ENCODE measurements at regions not wholly inside any gene's neighbourhood (a gene's known extent, or its start where the extent isn't known, plus 50 kb on each side); places are given as distances from the start of the nearest gene placed in this dataset.

- Histone ChIP-seq H3K27ac (no peak overlapping the region), H3K4me1 (no peaks in the 10 kb centered on the region)
Measured at GRCh38 chr2:138444411-138444810, 57.2 kb upstream of the SPOPL start.

GRCh38 chr2:138445227-138445626, 56.3 kb upstream of the SPOPL start:
- Histone ChIP-seq H3K27ac (no peak overlapping the region), H3K9me3 (no peaks in the 10 kb centered on the region), H3K4me1 (no peaks in the 10 kb centered on the region), H3K27me3 (no peaks in the 10 kb centered on the region), H3K4me3 (no peak overlapping the region), H3K36me3 (no peaks in the 10 kb centered on the region)
- TF ChIP-seq CTCF (IDR thresholded peaks at IDR 0.05) (no peak), POLR2A (IDR thresholded peaks at IDR 0.05) (no peak)
- no peak for DNase-seq

More at GRCh38 chr2:138444411-138444810, 57.2 kb upstream of the SPOPL start:
- no peak overlapping the region for H3K4me3 ChIP-seq
- H3K27me3 ChIP-seq = no peaks in the 10 kb centered on the region
- no peaks in the 10 kb centered on the region for H3K36me3 ChIP-seq
- TF ChIP-seq CTCF (IDR thresholded peaks at IDR 0.05) = no peak
- TF ChIP-seq POLR2A (IDR thresholded peaks at IDR 0.05) = no peak
- no peaks in the 10 kb centered on the region for H3K9me3 ChIP-seq
- no peak for DNase-seq

GRCh38 chr2:138446043-138446442, 55.5 kb upstream of the SPOPL start:
- Histone ChIP-seq H3K9me3 (no peaks in the 10 kb centered on the region), H3K27ac (no peak overlapping the region), H3K4me1 (no peaks in the 10 kb centered on the region), H3K36me3 (no peaks in the 10 kb centered on the region), H3K4me3 (no peak overlapping the region), H3K27me3 (no peaks in the 10 kb centered on the region)
- DNase-seq = no peak
- no peak for TF ChIP-seq POLR2A (IDR thresholded peaks at IDR 0.05)
- TF ChIP-seq CTCF (IDR thresholded peaks at IDR 0.05) = no peak

GRCh38 chr2:138447889-138448570, 53.5 kb upstream of the SPOPL start:
- Histone ChIP-seq H3K4me1 (no peaks in the 10 kb centered on the region), H3K36me3 (no peaks in the 10 kb centered on the region), H3K27me3 (no peaks in the 10 kb centered on the region), H3K27ac (no peak overlapping the region), H3K4me3 (no peak overlapping the region), H3K9me3 (no peaks in the 10 kb centered on the region)
- no peak for DNase-seq
- TF ChIP-seq CTCF (IDR thresholded peaks at IDR 0.05) = no peak
- no peak for TF ChIP-seq POLR2A (IDR thresholded peaks at IDR 0.05)

All from Peyer's patch (tissue), 4 donors.